ENCODE measurements at regions not wholly inside any gene's neighbourhood (a gene's known extent, or its start where the extent isn't known, plus 50 kb on each side); places are given as distances from the start of the nearest gene placed in this dataset.

DNA sequence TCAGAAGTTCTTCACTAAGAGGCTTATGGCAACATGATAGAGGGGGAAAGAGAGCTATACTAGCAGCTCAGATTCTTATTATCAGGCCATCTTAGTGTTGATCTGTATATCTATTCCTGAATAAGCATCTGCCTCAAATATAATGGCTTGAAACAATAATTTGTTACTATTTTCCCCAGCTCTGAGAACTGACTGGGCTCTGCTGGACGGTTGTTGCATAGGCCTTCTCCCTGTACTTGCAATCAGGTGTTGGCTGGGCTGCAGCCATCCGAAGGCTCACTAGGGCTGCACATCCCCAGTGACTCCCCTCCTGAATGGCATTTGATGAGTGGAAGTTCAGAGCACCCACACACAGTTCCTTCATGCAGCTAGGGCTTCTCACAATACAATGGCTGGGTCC lies 116.0 kb downstream of the PROX1 start (continued):
- TF ChIP-seq, protein P1, sequence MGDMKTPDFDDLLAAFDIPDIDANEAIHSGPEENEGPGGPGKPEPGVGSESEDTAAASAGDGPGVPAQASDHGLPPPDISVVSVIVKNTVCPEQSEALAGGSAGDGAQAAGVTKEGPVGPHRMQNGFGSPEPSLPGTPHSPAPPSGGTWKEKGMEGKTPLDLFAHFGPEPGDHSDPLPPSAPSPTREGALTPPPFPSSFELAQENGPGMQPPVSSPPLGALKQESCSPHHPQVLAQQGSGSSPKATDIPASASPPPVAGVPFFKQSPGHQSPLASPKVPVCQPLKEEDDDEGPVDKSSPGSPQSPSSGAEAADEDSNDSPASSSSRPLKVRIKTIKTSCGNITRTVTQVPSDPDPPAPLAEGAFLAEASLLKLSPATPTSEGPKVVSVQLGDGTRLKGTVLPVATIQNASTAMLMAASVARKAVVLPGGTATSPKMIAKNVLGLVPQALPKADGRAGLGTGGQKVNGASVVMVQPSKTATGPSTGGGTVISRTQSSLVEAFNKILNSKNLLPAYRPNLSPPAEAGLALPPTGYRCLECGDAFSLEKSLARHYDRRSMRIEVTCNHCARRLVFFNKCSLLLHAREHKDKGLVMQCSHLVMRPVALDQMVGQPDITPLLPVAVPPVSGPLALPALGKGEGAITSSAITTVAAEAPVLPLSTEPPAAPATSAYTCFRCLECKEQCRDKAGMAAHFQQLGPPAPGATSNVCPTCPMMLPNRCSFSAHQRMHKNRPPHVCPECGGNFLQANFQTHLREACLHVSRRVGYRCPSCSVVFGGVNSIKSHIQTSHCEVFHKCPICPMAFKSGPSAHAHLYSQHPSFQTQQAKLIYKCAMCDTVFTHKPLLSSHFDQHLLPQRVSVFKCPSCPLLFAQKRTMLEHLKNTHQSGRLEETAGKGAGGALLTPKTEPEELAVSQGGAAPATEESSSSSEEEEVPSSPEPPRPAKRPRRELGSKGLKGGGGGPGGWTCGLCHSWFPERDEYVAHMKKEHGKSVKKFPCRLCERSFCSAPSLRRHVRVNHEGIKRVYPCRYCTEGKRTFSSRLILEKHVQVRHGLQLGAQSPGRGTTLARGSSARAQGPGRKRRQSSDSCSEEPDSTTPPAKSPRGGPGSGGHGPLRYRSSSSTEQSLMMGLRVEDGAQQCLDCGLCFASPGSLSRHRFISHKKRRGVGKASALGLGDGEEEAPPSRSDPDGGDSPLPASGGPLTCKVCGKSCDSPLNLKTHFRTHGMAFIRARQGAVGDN (IDR thresholded peaks at IDR 0.05) = no peak
- TF ChIP-seq FOXM1 (IDR thresholded peaks at IDR 0.05; ENCODE audit: low read depth, low read length) = no peak

DNA sequence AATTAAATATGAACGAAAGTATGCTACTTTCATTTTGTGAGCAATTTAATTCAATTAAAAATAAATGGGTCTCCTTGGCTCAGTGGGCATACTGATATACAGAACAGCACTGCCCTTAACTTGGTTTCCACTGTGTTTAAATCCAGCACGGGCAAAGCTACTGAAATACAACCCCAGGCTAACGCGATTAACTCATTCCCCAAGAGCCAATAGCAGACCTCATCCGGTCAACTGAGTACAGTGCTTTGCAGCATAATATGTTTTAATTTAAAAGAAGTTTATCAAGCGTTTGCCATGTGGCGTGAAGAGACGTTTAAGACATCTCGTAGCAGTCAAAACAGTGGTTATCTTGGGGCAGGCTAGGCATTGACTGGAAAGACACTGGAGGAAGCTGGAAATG lies 118.6 kb downstream of the PROX1 start:
- Histone ChIP-seq H3K27ac (ENCODE audit: control insufficient read depth, insufficient read depth) (no peak overlapping the region), H3K4me3 (no peak overlapping the region), H3K79me2 (ENCODE audit: control insufficient read depth, insufficient read depth, low read length) (no peaks in the 10 kb centered on the region), H3K4me1 (ENCODE audit: control insufficient read depth, insufficient read depth, low read length) (no peaks in the 10 kb centered on the region), H3K27me3 (replicated peaks in 1 of 2; ENCODE audit: control insufficient read depth in 2 of 2, insufficient read depth in 2 of 2, low read length in 1 of 2) (no peaks in the 10 kb centered on the region), H3K4me2 (ENCODE audit: control insufficient read depth, insufficient read depth) (no peak overlapping the region), H3K9me3 (replicated peaks; ENCODE audit: control insufficient read depth, insufficient read depth, low read length) (no peaks in the 10 kb centered on the region), H3K36me3 (ENCODE audit: control insufficient read depth in 2 of 2, insufficient read depth in 2 of 2, low read length in 1 of 2) (no peaks in the 10 kb centered on the region), H2AFZ (ENCODE audit: control insufficient read depth, low read depth, low read length) (no peak overlapping the region), H4K20me1 (ENCODE audit: control insufficient read depth, insufficient read depth) (no peaks in the 10 kb centered on the region), H3K9ac (ENCODE audit: control insufficient read depth, insufficient read depth, low read length) (no peak overlapping the region)
- intact Hi-C loops (cut with micrococcal nuclease; ENCODE audit: unreplicated experiment) = no loop called here
- TF ChIP-seq POLR2AphosphoS5 (IDR thresholded peaks at IDR 0.05; ENCODE audit: low read length) (no peak), PML (IDR thresholded peaks at IDR 0.05; ENCODE audit: low read length) (no peak), NFYB (IDR thresholded peaks at IDR 0.05; ENCODE audit: insufficient read depth, low read depth, low read length) (no peak), SREBF2 (IDR thresholded peaks at IDR 0.05; ENCODE audit: low read length) (no peak), HDAC2 (IDR thresholded peaks at IDR 0.05) (no peak), CBFB (IDR thresholded peaks at IDR 0.05; ENCODE audit: low read depth) (no peak), JUNB (IDR thresholded peaks at IDR 0.05) (no peak)
- TF ChIP-seq, protein P2, sequence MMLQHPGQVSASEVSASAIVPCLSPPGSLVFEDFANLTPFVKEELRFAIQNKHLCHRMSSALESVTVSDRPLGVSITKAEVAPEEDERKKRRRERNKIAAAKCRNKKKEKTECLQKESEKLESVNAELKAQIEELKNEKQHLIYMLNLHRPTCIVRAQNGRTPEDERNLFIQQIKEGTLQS (IDR thresholded peaks at IDR 0.05; ENCODE audit: borderline replicate concordance, extremely low read depth, low read depth, low read length) = no peak
- ChIA-PET CTCF (interaction anchor here (0.6 kb wide), 1 partner anchor 236 kb away, joined by 3 read pairs; no protein-coding TSS in a partner anchor), RAD21 (ENCODE audit: unreplicated experiment) (no interaction called here), POLR2A (no interaction called here), SMC1A (ENCODE audit: uncharacterized antibody, unreplicated experiment) (no interaction called here)
- no TSS peak for BruUV-seq (replicated peaks)
- in situ Hi-C loops (cut with MboI) = no loop called here
- FAIRE-seq (no peak), DNase-seq (ENCODE audit: low read depth, low spot score) (no peak), ATAC-seq (no peak)
- WGBS (ENCODE audit: insufficient coverage, insufficient replicate concordance, low lambda C conversion rate, missing lambda C conversion rate) = 38% methylated on average over 9 of the region's 9 CpGs

All from GM12878 (cell line).